ENCODE measurements at regions not wholly inside any gene's neighbourhood (a gene's known extent, or its start where the extent isn't known, plus 50 kb on each side); places are given as distances from the start of the nearest gene placed in this dataset.

DNA sequence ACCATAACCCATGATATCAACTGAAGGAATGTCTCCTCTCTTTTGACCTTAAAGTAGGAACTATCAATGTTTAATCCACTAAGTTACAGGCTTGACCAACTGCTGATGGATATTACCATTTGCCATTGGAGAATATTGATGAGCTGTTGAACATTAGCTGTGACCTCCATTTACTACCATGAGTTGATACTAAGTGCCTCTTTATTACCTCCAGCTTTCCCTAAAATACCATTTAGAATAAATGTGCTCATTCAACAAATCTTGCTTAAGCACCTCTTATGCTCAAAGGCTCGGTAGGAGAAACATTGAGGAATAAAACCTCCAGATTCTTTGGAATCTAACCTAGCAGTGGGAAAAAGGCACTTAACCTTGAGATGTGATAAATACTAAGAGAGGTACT is 81.2 kb downstream of the FAM124B start:
- TF ChIP-seq, protein P1, sequence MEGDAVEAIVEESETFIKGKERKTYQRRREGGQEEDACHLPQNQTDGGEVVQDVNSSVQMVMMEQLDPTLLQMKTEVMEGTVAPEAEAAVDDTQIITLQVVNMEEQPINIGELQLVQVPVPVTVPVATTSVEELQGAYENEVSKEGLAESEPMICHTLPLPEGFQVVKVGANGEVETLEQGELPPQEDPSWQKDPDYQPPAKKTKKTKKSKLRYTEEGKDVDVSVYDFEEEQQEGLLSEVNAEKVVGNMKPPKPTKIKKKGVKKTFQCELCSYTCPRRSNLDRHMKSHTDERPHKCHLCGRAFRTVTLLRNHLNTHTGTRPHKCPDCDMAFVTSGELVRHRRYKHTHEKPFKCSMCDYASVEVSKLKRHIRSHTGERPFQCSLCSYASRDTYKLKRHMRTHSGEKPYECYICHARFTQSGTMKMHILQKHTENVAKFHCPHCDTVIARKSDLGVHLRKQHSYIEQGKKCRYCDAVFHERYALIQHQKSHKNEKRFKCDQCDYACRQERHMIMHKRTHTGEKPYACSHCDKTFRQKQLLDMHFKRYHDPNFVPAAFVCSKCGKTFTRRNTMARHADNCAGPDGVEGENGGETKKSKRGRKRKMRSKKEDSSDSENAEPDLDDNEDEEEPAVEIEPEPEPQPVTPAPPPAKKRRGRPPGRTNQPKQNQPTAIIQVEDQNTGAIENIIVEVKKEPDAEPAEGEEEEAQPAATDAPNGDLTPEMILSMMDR (IDR thresholded peaks at IDR 0.05; ENCODE audit: poor library complexity), result no peak
- TF ChIP-seq EZH2 (IDR thresholded peaks at IDR 0.05; ENCODE audit: borderline replicate concordance) (no peak), EZH2phosphoT487 (IDR thresholded peaks at IDR 0.05; ENCODE audit: low read depth, severe bottlenecking, unreplicated experiment) (no peak)

Data from hepatocyte (in vitro differentiated cells).